ENCODE measurements at regions not wholly inside any gene's neighbourhood (a gene's known extent, or its start where the extent isn't known, plus 50 kb on each side); places are given as distances from the start of the nearest gene placed in this dataset.

GRCh38 chr5:143992496-143992895, 178.0 kb downstream of the YIPF5 start:
- Histone ChIP-seq H3K27ac (ENCODE audit: low read length in 2 of 2) (no peak overlapping the region), H4K20me1 (ENCODE audit: control insufficient read depth, insufficient read depth, low read length, poor library complexity, severe bottlenecking) (no peaks in the 10 kb centered on the region), H3K4me2 (replicated peaks; ENCODE audit: low read depth, low read length, poor library complexity, severe bottlenecking) (no peak overlapping the region), H3K4me3 (ENCODE audit: control extremely low read depth in 1 of 5, extremely low read depth in 1 of 5, insufficient read depth in 1 of 5, low read depth in 2 of 5, low read length in 4 of 5) (no peak overlapping the region), H2AFZ (ENCODE audit: insufficient read depth, low read depth, low read length, poor library complexity, severe bottlenecking) (no peak overlapping the region), H3K9ac (ENCODE audit: low read length) (no peak overlapping the region), H3K9me3 (ENCODE audit: control extremely low read depth in 1 of 3, control insufficient read depth in 2 of 3, insufficient read depth in 1 of 3, low read length in 2 of 3) (no peaks in the 10 kb centered on the region), H3K4me1 (ENCODE audit: control insufficient read depth in 2 of 2, insufficient read depth in 2 of 2, low read length in 2 of 2) (peaks cover 0 to 3% of the 10 kb centered on the region in 2 donors), H3K79me2 (ENCODE audit: control insufficient read depth, insufficient read depth, low read length) (no peaks in the 10 kb centered on the region), H3K36me3 (replicated peaks in 1 of 2; ENCODE audit: control extremely low read depth in 1 of 2, control insufficient read depth in 1 of 2, extremely low read depth in 1 of 2, insufficient read depth in 2 of 2, low read length in 1 of 2) (no peaks in the 10 kb centered on the region), H3K27me3 (replicated peaks in 1 of 4; ENCODE audit: control extremely low read depth in 1 of 4, control insufficient read depth in 3 of 4, insufficient read depth in 4 of 4, low read length in 3 of 4) (peaks cover 0 to 6% (median 0%) of the 10 kb centered on the region in 4 experiments)
- Mint-ChIP-seq H3K27ac (no peak overlapping the region), H3K27me3 (no peaks in the 10 kb centered on the region), H3K4me3 (no peak overlapping the region), H3K9me3 (ENCODE audit: insufficient read depth) (no peaks in the 10 kb centered on the region), H3K4me1 (no peaks in the 10 kb centered on the region)
- ATAC-seq (ENCODE audit: low read depth) (no peak), DNase-seq (no peak)
- no CpG with 5 or more reads among the region's 1 CpG for WGBS (ENCODE audit: insufficient coverage)
- ChIA-PET CTCF (interaction anchor here (0.7 kb wide), 1 partner anchor 131 kb away, joined by 3 read pairs; no protein-coding TSS in a partner anchor), POLR2A (no interaction called here)
- intact Hi-C loops (cut with micrococcal nuclease): no loop called here
- TF ChIP-seq CTCF (IDR thresholded peaks at IDR 0.05) (no peak), EZH2 (IDR thresholded peaks at IDR 0.05; ENCODE audit: borderline replicate concordance, insufficient read depth, low read depth, low read length, poor library complexity, severe bottlenecking) (no peak)

- no peak overlapping the region for H3K27ac ChIP-seq (ENCODE audit: low read length in 2 of 2)
- H3K36me3 ChIP-seq (replicated peaks in 1 of 2; ENCODE audit: control extremely low read depth in 1 of 2, control insufficient read depth in 1 of 2, extremely low read depth in 1 of 2, insufficient read depth in 2 of 2, low read length in 1 of 2): no peaks in the 10 kb centered on the region
- H3K4me3 ChIP-seq (ENCODE audit: control extremely low read depth in 1 of 5, extremely low read depth in 1 of 5, insufficient read depth in 1 of 5, low read depth in 2 of 5, low read length in 4 of 5): no peak overlapping the region
- H3K27me3 ChIP-seq (replicated peaks in 1 of 4; ENCODE audit: control extremely low read depth in 1 of 4, control insufficient read depth in 3 of 4, insufficient read depth in 4 of 4, low read length in 3 of 4): no peaks in the 10 kb centered on the region
- no peaks in the 10 kb centered on the region for H3K4me1 ChIP-seq (ENCODE audit: control insufficient read depth in 2 of 2, insufficient read depth in 2 of 2, low read length in 2 of 2)
- DNase-seq (no peak), ATAC-seq (ENCODE audit: low read depth) (no peak)
- no peak overlapping the region for H2AFZ ChIP-seq (ENCODE audit: insufficient read depth, low read depth, low read length, poor library complexity, severe bottlenecking)
- CTCF ChIA-PET: no interaction called here
- intact Hi-C loops (cut with micrococcal nuclease): no loop called here
- Mint-ChIP-seq H3K4me1 (no peaks in the 10 kb centered on the region), H3K9me3 (ENCODE audit: insufficient read depth) (no peaks in the 10 kb centered on the region), H3K27ac (no peak overlapping the region), H3K4me3 (no peak overlapping the region), H3K27me3 (peaks cover 11% of the 10 kb centered on the region)
- H3K9ac ChIP-seq (ENCODE audit: low read length): no peak overlapping the region
- no peak overlapping the region for H3K4me2 ChIP-seq (replicated peaks; ENCODE audit: low read depth, low read length, poor library complexity, severe bottlenecking)
- TF ChIP-seq EZH2 (IDR thresholded peaks at IDR 0.05; ENCODE audit: borderline replicate concordance, insufficient read depth, low read depth, low read length, poor library complexity, severe bottlenecking): no peak
- TF ChIP-seq CTCF (IDR thresholded peaks at IDR 0.05): no peak
- H3K9me3 ChIP-seq (ENCODE audit: control extremely low read depth in 1 of 3, control insufficient read depth in 2 of 3, insufficient read depth in 1 of 3, low read length in 2 of 3): no peaks in the 10 kb centered on the region
- POLR2A ChIA-PET: no interaction called here
- H3K79me2 ChIP-seq (ENCODE audit: control insufficient read depth, insufficient read depth, low read length): no peaks in the 10 kb centered on the region
- no peaks in the 10 kb centered on the region for H4K20me1 ChIP-seq (ENCODE audit: control insufficient read depth, insufficient read depth, low read length, poor library complexity, severe bottlenecking)
These were observed 167.6 kb downstream of the YIPF5 start for GRCh38 chr5:144002876-144003275.
